K562 (cell line): ENCODE measurements at regions not wholly inside any gene's neighbourhood (a gene's known extent, or its start where the extent isn't known, plus 50 kb on each side); places are given as distances from the start of the nearest gene placed in this dataset.
A peak's percentile ranks its signal among the peaks of the same experiment; 100 is the strongest.

Source experiments
- ATAC-seq: fragments of 200-7000 bp; cut with Tn5 transposase; 3 replicates; pipeline ENCODE4 v1.9.1; 2020; ENCODE audit warnings: moderate library complexity
- BruUV-seq: library from RNA; stranded (reverse); fragments of 400-500 nt; replicated peaks from 2 replicates; lab custom pipeline; 2021; lab: Mats Ljungman, UMichigan
- CTCF ChIA-PET: fragments of 300-600 bp; formaldehyde crosslinking; extraction: SDS; loops from one replicate; lab custom pipeline; 2021; ENCODE audit warnings: low intra/inter-chr PET ratio; lab: Yijun Ruan, JAX
- POLR2A ChIA-PET: fragments of 300-600, 350-650 bp; sonication (Branson Sonifier 250); formaldehyde crosslinking; extraction: SDS; loops from one replicate; lab custom pipeline; 2021; ENCODE audit warnings: antibody characterized with exemption, inconsistent platforms; lab: Yijun Ruan, JAX
- DNase-seq, 4 experiments: peaks; one replicate each; pipeline versions ENCODE4 v3.0.0 to v3.0.0-alpha.2; 2011 to 2018; ENCODE audit warnings: low spot score in 3 of 4, mixed read lengths in 3 of 4; ENCODE audit errors: extremely low read depth in 1 of 4
- FAIRE-seq: peaks from 2 replicates; lab custom pipeline; 2011; peaks lifted over from hg19 to GRCh38; lab: Jason Lieb, UNC
- H2AFZ ChIP-seq: 2 replicates; pipeline ENCODE4 v1.6.0; 2011; ENCODE audit warnings: low read depth, low read length, control low read depth, inconsistent platforms
- H3K27ac ChIP-seq: fragments of 200-600 bp; 3 replicates; pipeline ENCODE4 v1.8.0; 2011; ENCODE audit warnings: low read depth, mild to moderate bottlenecking, control low read depth, inconsistent platforms, low read length, moderate library complexity, mixed read lengths; ENCODE audit errors: extremely low read depth
- H3K27me3 ChIP-seq, 2 experiments: fragments of 300-600 bp in 1 of 2; 2 replicates in 1 of 2; 3 replicates in 1 of 2; pipeline versions ENCODE4 v1.6.0 to v1.8.0; 2011; ENCODE audit warnings: inconsistent platforms in 2 of 2, low read length in 2 of 2, mild to moderate bottlenecking in 1 of 2, mixed read lengths in 1 of 2, moderate library complexity in 1 of 2; ENCODE audit not compliant: control insufficient read depth in 2 of 2, insufficient read depth in 2 of 2
- H3K36me3 ChIP-seq: fragments of 300-600 bp; 3 replicates; pipeline ENCODE4 v1.8.0; 2011; ENCODE audit warnings: mild to moderate bottlenecking, low read length, inconsistent platforms; ENCODE audit not compliant: control insufficient read depth, insufficient read depth
- H3K4me1 ChIP-seq, 2 experiments: fragments of 200-600 bp in 1 of 2; replicated peaks in 1 of 2; 2 replicates in 1 of 2; 3 replicates in 1 of 2; pipeline versions ENCODE4 v1.5.1 to v1.8.0; 2011; ENCODE audit warnings: inconsistent platforms in 2 of 2, low read length in 2 of 2, mild to moderate bottlenecking in 1 of 2, mixed read lengths in 1 of 2, moderate library complexity in 1 of 2; ENCODE audit not compliant: control insufficient read depth in 2 of 2, insufficient read depth in 2 of 2
- H3K4me2 ChIP-seq: 2 replicates; pipeline ENCODE4 v1.6.1; 2011; ENCODE audit warnings: low read length, control low read depth, inconsistent platforms, mixed read lengths; ENCODE audit not compliant: insufficient read depth
- H3K4me3 ChIP-seq: fragments of 200-600 bp; sonication (generic), shearing (Covaris generic); 2 replicates; pipeline ENCODE4 v1.5.1; 2016; ENCODE audit warnings: control low read depth, inconsistent platforms
- H3K79me2 ChIP-seq: fragments of 200-600 bp; 3 replicates; pipeline ENCODE4 v1.8.0; 2011; ENCODE audit warnings: low read length, inconsistent platforms; ENCODE audit not compliant: control insufficient read depth, insufficient read depth
- H3K9ac ChIP-seq, 2 experiments: 2 replicates each; pipeline versions ENCODE4 v1.6.0 to v1.6.1; 2011; ENCODE audit warnings: low read depth in 2 of 2, low read length in 2 of 2, control low read depth in 1 of 2, inconsistent platforms in 1 of 2, mild to moderate bottlenecking in 1 of 2, mixed read lengths in 1 of 2; ENCODE audit not compliant: insufficient read depth in 1 of 2
- H3K9me1 ChIP-seq: one replicate; pipeline ENCODE4 v1.6.0; 2011; ENCODE audit warnings: inconsistent platforms, mild to moderate bottlenecking, low read length, moderate library complexity; ENCODE audit not compliant: control insufficient read depth, insufficient read depth
- H3K9me3 ChIP-seq: replicated peaks from 2 replicates; pipeline ENCODE4 v1.5.1; 2011; ENCODE audit warnings: low read depth, low read length, inconsistent platforms; ENCODE audit not compliant: control insufficient read depth, insufficient read depth
- H4K20me1 ChIP-seq: replicated peaks from 2 replicates; pipeline ENCODE4 v1.6.1; 2011; ENCODE audit warnings: low read length, inconsistent platforms, mixed read lengths; ENCODE audit not compliant: control insufficient read depth, insufficient read depth
- ATF2 ChIP-seq: sonication (generic); formaldehyde crosslinking; IDR thresholded peaks from 2 replicates; pipeline ENCODE4 v1.8.1; 2022; ENCODE audit warnings: missing genetic modification reagents
- ELF2 ChIP-seq: fragments of 250-450 bp; sonication (Bioruptor Pico); IDR thresholded peaks from 2 replicates; pipeline ENCODE4 v1.5.0; 2021; ENCODE audit warnings: mild to moderate bottlenecking
- IRF2 ChIP-seq: sonication (generic); formaldehyde crosslinking; IDR thresholded peaks from 2 replicates; pipeline ENCODE4 v1.8.1; 2022; ENCODE audit warnings: mild to moderate bottlenecking, missing genetic modification reagents
- MTF1 ChIP-seq: fragments of 250-450 bp; sonication (Bioruptor Pico); IDR thresholded peaks from 2 replicates; pipeline ENCODE4 v1.9.0; 2021; ENCODE audit warnings: moderate library complexity, mild to moderate bottlenecking, inconsistent platforms, borderline replicate concordance
- MYBL2 ChIP-seq, 2 experiments: fragments of 450-650 bp in 1 of 2; sonication (generic) in 1 of 2; formaldehyde crosslinking in 1 of 2; IDR thresholded peaks; 2 replicates each; pipeline versions ENCODE4 v1.6.1 to v1.8.1; 2017 to 2022; ENCODE audit warnings: borderline replicate concordance in 1 of 2, inconsistent platforms in 1 of 2, low read depth in 1 of 2, mild to moderate bottlenecking in 1 of 2, missing genetic modification reagents in 1 of 2, moderate library complexity in 1 of 2
- NR3C1 ChIP-seq: sonication (generic); formaldehyde crosslinking; IDR thresholded peaks from 2 replicates; pipeline ENCODE4 v1.8.1; 2022; ENCODE audit warnings: missing genetic modification reagents
- PRMT5 ChIP-seq: sonication (generic); formaldehyde crosslinking; IDR thresholded peaks from 2 replicates; pipeline ENCODE4 v1.5.0; 2020; ENCODE audit warnings: missing genetic modification reagents
- SAFB ChIP-seq: fragments of 200-400 bp; formaldehyde crosslinking; IDR thresholded peaks from 2 replicates; pipeline ENCODE4 v1.6.1; 2017; ENCODE audit warnings: low read depth, low read length, borderline replicate concordance
- STAT5B ChIP-seq: fragments of 250-450 bp; sonication (Bioruptor Pico); IDR thresholded peaks from 2 replicates; pipeline ENCODE4 v1.8.0; 2021; ENCODE audit warnings: mild to moderate bottlenecking, inconsistent platforms
- TCFL5 ChIP-seq: fragments of 250-450 bp; sonication (Bioruptor Pico); conservative IDR thresholded peaks from 2 replicates; pipeline ENCODE4 v1.6.1; 2021; ENCODE audit warnings: mild to moderate bottlenecking, moderate library complexity, matching md5 sums
- TGIF2 ChIP-seq: sonication (generic); formaldehyde crosslinking; IDR thresholded peaks from 2 replicates; pipeline ENCODE4 v1.8.1; 2022; ENCODE audit warnings: mild to moderate bottlenecking, missing genetic modification reagents, moderate library complexity
- USF2 ChIP-seq: sonication (generic); formaldehyde crosslinking; IDR thresholded peaks from 2 replicates; pipeline ENCODE4 v1.5.0; 2020; ENCODE audit warnings: missing genetic modification reagents
- WHSC1 ChIP-seq: IDR thresholded peaks from one replicate; pipeline ENCODE4 v1.6.1; 2012; ENCODE audit warnings: low read length, control low read depth, inconsistent platforms
- ZNF224 ChIP-seq: sonication (generic); formaldehyde crosslinking; IDR thresholded peaks from 2 replicates; pipeline ENCODE4 v1.8.0; 2022; ENCODE audit warnings: mild to moderate bottlenecking, missing genetic modification reagents
- ZNF282 ChIP-seq: sonication (generic); formaldehyde crosslinking; IDR thresholded peaks from 2 replicates; pipeline ENCODE4 v1.8.1; 2023; ENCODE audit warnings: missing genetic modification reagents
- WGBS: fragments of 100-300 bp; shearing (Covaris generic); methylation state at CpG from one replicate; pipeline ENCODE4 v1.1.6; 2016; ENCODE audit warnings: low coverage, mixed read lengths; ENCODE audit not compliant: insufficient coverage; ENCODE audit errors: missing lambda C conversion rate; 5-methylcytosine and 5-hydroxymethylcytosine counted together
- in situ Hi-C: fragments of 300-500 bp; cut with MboI; formaldehyde crosslinking; loops from 4 replicates; pipeline ENCODE4 v1.15.0; 2018; ENCODE audit warnings: inconsistent platforms, mixed read lengths
- intact Hi-C: fragments of 100-400 bp; cut with micrococcal nuclease; formaldehyde crosslinking; loops from 2 replicates; pipeline ENCODE4 v1.14.2; 2022

GRCh38 chr22:22791438-22792181, 96.0 kb upstream of the IGLL5 start:
- POLR2A ChIA-PET: interaction anchor here (0.6 to 3.1 kb wide), 9 partner anchors 11 to 478 kb away, joined by 3 to 11 read pairs (median 4); no protein-coding TSS in a partner anchor
- WGBS: under 1% methylated on average over 10 of the region's 10 CpGs
- in situ Hi-C loops: no loop called here
- Histone ChIP-seq H3K4me3 (no peak overlapping the region), H3K27me3 (peaks cover 18 to 23% of the 10 kb centered on the region in 2 experiments), H3K27ac (no peak overlapping the region), H3K9me1 (peaks cover 6% of the 10 kb centered on the region), H3K9me3 (no peaks in the 10 kb centered on the region), H3K9ac (peak overlapping the region in 1 of 2 experiments; percentile 11; a peak in 1 of 4 replicates), H4K20me1 (peaks cover 32% of the 10 kb centered on the region), H3K4me1 (no peaks in the 10 kb centered on the region), H3K79me2 (no peaks in the 10 kb centered on the region), H3K36me3 (no peaks in the 10 kb centered on the region), H3K4me2 (no peak overlapping the region), H2AFZ (no peak overlapping the region)
- CTCF ChIA-PET: interaction anchor here (1.0 kb wide), 1 partner anchor 86 kb away, joined by 4 read pairs; no protein-coding TSS in a partner anchor
- DNase-seq (no peak), FAIRE-seq (no peak), ATAC-seq (no peak)
- intact Hi-C loops: no loop called here
- no TSS peak for BruUV-seq
- no peak for TF ChIP-seq ZNF224 (CRISPR knock-in tag)
- TF ChIP-seq MTF1 (CRISPR knock-in tag): no peak
- no peak for TF ChIP-seq WHSC1
- TF ChIP-seq TCFL5 (CRISPR knock-in tag): no peak
- no peak for TF ChIP-seq STAT5B
- TF ChIP-seq MYBL2 (IDR thresholded peaks at IDR 0.05; ENCODE audit: low read depth): no peak
- TF ChIP-seq MYBL2 (CRISPR knock-in tag; IDR thresholded peaks at IDR 0.05; ENCODE audit: borderline replicate concordance): 0 out of 2 replicates have a peak, but pooled peaks have one; percentile 64
- peak; percentile 81 for TF ChIP-seq ATF2 (CRISPR knock-in tag)
- peak; percentile 68; the same call in 1 of the 2 replicates for TF ChIP-seq NR3C1
- no peak for TF ChIP-seq USF2 (CRISPR knock-in tag)
- peak; percentile 62; the same call in 1 of the 2 replicates for TF ChIP-seq ZNF282 (CRISPR knock-in tag)
- peak; percentile 95 for TF ChIP-seq IRF2 (CRISPR knock-in tag)
- TF ChIP-seq ELF2: no peak
- TF ChIP-seq SAFB: no peak
- peak; percentile 47; the same call in 1 of the 2 replicates for TF ChIP-seq PRMT5
- TF ChIP-seq TGIF2 (CRISPR knock-in tag): peak; percentile 63; the same call in 1 of the 2 replicates
